Caki2 (cell line): ENCODE measurements at regions not wholly inside any gene's neighbourhood (a gene's known extent, or its start where the extent isn't known, plus 50 kb on each side); places are given as distances from the start of the nearest gene placed in this dataset.

ENCODE experiments used
- DNase-seq: peaks from one replicate; pipeline ENCODE4 v3.0.0-alpha.2; 2015; ENCODE audit warnings: low read depth
- in situ Hi-C: cut with HindIII; loops from 2 replicates; pipeline ENCODE4 v1.10.0; 2016; ENCODE audit warnings: low sequenced_read_pairs, low pct_unique_long_range_greater_than_20kb, mixed read lengths

DNA sequence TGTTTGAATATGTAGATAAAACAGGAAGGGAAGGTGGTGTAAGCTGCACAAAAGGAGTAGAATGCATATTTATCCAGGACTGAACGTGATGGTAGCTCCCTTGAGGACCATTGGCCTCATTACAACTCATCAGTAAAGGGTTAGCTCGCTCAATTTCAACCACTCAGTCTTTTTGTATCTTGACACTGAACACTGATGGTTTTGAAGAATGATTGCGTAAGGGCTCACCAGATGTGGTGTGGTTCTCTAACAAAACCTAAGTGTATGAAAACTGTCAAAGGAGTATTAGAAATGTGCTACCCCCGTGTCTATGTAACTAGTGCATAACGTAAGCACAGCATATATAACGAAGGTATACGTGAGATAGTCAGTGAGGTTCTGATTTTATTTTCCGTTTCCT is 272.4 kb upstream of the THSD7B start:
- in situ Hi-C loops, result no loop called here
- no peak for DNase-seq

DNA sequence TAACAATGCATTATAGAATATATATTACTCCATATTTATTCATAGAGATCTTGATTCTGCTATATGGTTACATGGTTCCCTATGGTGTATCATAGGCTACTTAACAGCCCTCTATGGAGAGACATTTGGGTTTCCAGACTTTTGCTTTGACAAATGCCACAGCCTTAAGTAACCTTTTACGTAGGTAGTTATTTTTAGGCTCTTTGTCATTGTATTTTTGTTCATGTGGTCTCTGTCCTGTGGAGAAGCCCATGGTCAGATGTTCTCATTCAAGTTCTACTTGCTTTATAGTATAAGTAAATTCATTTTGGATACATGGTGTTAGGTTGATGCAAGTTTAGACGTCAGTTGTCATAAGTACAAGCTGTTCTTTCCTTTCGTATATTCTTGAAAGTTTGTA is 275.2 kb upstream of the THSD7B start:
- no peak for DNase-seq
- in situ Hi-C loops, result no loop called here

DNA sequence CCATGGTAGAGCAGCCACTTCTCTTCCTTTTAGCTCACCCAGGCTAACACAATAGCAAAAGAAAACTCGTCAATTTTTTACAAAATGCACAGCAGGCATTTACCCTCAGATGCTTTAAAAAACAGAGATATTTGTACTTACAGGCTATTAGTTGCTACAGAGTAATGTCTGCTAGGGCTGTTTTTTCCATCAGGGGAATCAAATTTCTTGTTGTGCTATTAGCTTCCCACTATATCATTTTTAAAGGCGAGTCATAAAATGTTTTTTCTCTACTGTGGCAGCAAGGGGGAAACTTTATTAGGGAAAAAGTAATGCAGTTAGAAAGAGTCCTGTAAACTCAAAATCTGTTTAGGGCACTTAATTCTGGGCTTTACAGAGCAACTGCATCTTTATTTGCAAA is 277.9 kb upstream of the THSD7B start:
- no peak for DNase-seq
- in situ Hi-C loops, result no loop called here

DNA sequence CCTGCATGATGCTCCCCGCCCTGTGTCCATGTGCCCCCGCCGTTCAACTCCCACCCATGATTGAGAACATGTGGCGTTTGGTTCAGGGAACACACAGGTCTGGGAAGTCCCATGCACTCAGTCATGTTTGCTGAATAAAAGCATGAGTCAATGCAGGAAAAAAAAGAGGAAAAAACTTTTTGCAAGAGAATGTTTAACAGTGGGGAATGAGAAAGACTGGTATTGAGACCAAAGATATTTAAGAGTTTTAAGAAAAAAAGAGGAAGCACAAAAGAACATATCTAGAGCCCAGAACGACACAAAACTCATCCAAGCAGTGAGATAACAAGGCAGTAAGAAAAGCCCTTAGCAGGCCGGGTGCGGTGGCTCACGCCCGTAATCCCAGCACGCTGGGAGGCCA is 279.2 kb upstream of the THSD7B start:
- in situ Hi-C loops, result no loop called here
- no peak for DNase-seq

DNA sequence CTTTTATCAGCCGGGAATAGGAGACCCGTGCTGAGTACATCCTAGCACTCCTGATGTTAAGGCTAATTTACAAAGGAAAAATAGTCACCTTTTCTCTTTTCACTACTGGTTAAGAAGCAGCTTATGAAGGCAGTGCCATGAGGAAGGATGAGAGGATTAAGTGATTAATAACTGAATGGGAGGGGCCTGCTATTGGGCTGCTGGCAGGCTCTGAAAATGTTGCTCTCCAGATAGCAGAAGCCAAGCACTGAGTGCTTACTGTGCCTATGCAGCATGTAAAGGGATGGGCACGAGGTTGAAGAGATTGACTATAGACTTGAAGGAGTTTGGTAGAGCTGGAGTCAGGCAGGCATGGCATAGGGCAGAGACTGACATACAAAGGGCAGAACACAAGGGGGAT is 282.4 kb upstream of the THSD7B start:
- in situ Hi-C loops, result no loop called here
- no peak for DNase-seq

DNA sequence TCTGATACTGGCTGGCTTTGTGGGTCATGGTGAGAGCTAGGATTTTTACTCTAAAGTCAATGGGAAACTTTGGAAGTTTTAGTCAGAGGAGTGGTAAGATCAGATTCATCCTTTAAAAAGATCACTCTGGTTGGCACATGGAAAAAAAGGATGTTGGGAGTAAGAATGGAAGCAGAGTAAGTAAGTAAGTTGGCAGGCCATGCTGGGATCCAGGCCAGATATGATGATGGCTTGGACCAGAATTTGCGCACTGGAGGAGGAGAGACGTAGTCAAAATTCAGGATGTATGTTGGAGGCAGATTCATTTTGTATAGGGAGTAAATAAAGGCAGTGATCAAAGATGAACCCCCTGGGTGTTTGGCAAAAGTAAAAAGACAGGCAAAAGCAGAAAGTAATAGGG is 283.3 kb upstream of the THSD7B start:
- no peak for DNase-seq

DNA sequence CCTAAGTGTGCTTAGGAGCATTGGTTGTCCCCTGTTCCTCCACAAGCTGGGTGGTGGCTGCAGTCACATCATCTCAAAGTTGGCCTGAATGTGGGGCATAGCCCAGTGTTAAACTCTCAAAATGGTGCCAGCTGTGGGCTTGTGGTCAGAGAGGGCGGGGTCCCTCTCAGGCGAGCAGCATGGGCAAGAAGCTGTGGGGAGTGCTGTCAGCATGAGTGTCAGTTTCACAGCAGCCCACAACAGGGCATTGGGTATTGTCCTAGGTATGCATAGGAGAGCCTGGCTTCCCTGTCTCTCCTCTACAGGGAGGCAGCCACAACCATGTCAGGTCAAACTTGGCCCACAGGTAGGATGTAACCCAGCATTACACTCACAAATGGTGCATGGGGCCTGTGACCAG is 285.6 kb upstream of the THSD7B start:
- no peak for DNase-seq
- in situ Hi-C loops, result no loop called here

More for the DNA sequence above, 283.3 kb upstream of the THSD7B start:
- in situ Hi-C loops, result no loop called here

DNA sequence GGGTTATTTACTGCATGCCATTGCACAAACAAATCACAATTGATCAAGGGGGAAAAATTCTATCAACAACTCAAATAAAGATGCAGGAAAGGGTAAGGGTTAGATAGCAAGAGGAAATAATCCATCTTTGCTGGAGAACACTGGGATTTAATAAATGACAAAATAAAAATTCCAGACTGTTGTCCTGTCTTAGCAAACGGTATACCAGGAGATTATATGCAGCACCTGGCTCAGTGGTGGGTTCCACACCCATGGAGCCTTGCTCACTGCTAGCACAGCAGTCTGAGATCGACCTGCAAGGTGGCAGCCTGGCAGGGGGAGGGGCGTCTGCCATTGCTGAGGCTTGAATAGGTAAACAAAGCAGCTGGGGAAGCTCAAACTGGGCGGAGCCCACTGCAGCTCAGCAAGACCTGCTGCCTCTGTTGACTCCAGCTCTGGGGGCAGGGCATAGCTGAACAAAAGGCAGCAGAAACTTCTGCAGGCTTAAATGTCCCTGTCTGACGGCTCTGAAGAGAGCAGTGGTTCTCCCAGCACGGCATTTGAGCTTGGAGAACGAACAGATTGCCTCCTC is 296.5 kb upstream of the THSD7B start:
- DNase-seq, result no peak
- in situ Hi-C loops, result no loop called here

DNA sequence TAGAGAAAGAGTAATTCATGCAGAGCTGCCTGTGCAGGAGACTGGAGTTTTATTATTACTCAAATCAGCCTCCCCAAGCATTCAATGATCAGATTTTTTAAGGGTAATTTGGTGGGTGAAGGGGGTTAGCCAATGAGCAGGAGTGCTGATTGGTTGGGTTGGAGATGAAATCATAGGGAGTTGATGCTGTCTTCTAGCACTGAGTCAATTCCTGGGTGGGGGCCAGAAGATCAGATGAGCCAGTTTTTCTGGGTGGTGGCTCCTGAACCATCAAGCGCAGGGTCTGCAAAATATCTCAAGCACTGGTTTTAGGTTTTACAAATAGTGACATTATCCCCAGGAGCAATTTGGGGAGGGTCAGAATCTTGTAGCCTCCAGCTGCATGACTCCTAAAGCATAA is 312.8 kb upstream of the THSD7B start:
- in situ Hi-C loops, result no loop called here
- DNase-seq, result no peak

DNA sequence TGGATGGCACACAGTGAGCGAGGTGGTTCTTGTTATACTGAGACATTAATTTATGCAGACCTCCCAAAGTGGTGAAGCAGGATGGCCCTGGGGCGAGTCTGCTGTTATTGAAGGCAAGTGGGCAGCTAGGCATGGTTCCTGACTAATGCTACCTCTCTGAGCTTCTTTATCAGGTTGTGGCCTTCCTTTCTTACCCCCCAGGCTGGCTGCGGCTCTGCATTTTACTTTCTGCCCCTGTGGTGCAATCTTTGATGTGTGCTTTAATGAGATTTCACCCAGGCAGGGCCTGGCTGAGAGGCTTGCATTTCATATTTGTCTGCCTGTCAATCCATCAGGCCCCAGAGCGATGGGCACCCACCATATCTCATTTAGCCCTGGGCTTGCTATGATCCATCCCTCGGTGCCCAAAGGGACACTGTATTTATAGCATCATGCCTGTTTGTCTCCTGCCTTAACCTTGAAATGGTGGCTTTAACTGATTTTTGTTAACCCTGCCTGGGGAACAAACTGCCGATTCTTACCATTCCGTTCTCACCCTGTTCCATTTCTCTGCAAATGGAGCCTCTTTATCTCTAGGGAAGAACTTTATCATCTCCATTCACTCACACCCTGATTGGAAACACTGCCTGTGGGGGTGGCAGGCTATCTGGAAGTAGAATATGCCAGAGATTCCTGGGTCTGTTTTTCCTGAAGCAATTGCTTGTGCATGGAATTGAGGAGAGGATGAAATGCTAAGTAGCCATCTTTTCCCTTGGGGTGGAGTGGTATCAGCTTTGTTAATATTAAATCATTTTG is 316.2 kb upstream of the THSD7B start:
- in situ Hi-C loops, result no loop called here
- no peak for DNase-seq

DNA sequence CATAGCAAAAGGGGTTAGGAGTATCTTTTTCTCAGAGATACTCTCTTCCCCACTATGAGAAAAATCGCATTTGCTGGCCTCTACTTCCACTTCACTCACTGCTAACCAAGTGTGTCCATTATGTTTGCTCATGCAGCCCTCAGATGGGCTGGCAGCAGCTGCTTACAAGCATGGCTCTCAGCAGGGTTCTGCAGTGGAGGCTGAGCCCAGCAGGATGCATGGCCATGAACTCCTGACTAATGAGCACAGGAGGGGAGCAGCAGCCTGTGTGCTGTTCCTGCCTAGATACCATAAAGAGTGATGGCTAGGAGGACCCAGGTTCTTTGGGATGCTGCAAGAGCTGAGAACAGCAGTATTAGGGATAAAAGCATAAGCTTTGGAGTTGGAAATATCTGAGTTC is 316.9 kb upstream of the THSD7B start:
- in situ Hi-C loops, result no loop called here
- peak; percentile 21 for DNase-seq

DNA sequence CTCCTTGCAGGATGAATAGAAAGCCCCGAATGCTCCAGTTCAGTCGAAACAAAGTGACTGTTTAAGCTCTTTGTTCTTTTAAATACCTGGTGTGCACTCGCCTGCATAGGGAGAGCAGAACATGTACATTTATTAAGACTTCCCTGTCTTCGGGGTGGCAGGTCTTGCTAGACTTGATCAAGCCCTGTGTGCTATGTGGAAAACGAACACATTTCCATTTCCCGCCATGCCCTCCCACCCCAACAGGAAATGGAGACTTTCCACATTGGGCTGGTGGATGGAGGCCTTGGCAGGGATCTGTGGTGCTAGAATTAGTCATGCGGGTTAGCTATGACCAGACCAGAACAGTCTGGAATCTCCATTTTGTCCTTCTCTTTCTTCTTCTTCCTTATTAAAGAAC is 321.0 kb upstream of the THSD7B start:
- in situ Hi-C loops, result no loop called here
- no peak for DNase-seq

DNA sequence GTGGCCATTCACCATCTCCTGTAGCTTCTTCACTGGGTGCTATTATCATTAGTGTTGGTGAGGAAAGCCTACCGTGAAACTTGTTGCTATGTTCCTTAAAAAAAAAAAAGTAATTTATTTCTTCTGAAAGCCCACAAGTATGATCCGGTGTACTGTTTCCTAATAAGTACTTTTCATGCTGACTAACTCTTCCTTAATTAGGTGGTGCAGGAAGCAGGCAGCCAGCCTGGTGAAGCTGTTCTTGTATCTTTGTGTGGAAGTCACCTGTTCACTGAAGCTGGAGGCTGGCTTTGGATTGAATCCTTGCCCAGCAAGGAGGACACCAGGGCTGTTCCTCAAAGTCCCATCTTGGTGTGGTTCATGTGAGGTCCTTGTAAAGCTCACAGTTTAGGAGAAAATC is 321.7 kb upstream of the THSD7B start:
- in situ Hi-C loops, result no loop called here
- DNase-seq, result no peak

DNA sequence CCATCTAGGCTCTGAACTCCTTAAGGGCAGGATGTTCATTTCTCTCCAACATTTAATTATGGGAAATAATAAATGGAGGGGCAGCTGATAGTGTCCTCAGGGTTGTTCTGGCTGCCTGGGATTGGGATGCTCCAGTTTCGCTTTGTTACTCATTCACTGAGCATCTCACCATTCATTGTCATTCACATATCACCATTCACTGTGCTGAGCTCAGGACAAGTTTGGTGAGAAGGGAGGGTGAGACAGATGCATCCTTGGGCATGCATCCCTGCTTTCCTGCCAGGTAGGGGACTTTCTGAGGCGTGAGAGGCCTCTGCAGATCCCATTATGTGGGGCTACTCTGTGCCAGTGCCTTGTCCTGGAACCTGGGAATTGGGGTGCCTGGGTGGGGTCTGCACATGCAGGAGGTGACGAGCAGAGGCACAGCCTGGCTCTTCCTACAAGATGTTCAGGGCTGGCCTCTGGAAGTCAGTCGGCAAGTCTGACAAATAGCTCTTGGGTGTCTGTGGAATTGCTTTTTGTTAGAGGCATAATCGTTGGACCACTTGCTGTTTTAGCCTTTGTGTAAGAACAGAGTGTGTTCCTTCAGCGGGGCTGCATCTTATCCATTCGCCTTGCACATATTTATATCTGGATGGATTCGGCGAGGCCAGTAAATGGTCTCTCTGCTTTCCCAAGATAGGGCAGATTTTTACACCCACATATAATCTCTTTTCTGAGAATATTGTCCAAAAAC is 323.2 kb upstream of the THSD7B start:
- no peak for DNase-seq
- in situ Hi-C loops, result no loop called here

DNA sequence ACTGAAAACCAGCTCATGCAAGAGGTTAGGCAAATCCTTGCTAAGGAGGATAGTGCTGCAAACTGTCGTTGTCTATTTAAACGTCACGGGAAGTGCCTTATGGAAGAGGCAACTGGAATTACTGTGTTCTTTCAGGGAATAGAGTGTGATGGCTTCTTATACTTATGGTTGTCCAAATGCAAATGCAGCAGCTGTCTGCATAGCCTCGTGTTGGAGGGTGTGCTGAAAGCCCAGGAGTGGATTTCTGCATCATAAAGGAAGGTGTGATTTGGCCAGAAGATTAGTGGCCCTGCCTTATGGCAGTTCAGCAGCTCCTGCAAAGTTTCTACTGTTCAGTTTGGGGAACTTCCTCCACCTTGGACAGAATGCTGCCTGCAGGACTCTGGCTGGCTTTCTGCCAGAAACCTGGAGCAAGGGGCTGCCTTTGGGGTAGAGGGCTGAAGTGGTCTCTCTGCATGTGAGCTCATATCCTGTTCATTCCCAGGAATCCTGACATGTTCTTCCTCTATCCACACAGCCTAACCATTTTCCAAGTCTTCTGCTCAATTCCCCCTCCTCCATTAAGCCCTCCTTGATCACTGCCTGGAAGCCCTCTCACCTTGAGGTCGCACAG is 321.2 kb upstream of the CXCR4 start:
- in situ Hi-C loops, result no loop called here

DNA sequence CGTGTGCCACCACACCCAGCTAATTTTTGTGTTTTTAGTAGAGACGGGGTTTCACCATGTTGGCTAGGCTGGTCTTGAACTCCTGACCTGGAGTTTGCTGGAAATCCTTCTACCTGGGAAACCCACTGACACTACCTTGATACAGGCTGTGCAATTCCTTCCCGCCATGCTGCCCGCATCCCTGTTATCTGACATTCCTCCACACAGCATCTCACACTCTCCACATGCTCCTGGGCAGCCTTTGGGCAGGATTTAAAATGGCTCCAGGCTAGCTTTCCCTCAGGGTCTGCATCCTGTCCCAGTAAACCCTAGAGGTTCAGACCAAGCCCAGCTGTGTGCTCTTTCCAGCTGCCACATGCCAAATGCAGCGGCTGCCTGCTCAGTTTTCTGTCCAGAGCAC is 319.5 kb upstream of the CXCR4 start:
- no peak for DNase-seq
- in situ Hi-C loops, result no loop called here

More for the DNA sequence above, 321.2 kb upstream of the CXCR4 start:
- no peak for DNase-seq

DNA sequence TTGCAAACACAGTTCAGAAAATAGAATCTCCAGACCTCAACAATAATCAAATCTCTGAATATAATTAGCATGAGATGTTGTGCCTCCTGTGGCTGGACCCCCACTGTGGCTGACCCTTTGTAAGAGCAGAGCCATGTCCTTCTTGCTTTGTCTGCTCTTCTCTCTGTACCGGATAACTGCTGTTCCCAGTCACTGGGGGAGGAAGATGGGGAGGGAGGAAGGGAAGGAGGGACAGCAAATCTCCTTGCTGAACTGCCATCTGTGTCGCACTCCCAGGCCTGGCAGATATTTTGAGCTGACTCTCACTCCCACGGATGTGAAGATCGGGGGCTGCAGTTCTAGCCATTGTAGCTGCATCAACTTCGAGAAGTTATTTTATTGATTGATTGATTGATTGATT is 319.0 kb upstream of the CXCR4 start:
- DNase-seq, result no peak
- in situ Hi-C loops, result no loop called here

DNA sequence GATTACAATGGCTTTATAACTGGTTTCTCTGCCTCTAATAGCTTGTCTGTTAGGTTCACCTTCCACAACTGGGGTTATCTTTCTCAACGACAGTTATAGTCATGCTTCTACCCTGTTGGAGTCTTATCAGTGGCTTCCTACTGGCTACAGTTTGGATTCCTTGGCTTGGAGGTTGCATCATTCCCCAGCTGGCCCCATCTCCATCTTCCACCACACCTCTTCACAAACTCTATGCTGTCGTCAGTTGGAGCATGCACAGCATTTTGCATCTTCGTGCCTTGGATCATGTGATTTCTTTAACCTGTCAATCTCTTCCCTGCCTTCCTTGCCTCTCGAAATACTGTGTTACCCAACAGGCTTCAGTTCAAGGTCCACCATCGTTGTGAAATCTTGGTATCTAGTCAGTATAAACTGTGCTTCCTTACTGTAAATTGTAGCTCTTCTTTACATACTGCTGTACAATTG is 316.3 kb upstream of the CXCR4 start:
- in situ Hi-C loops, result no loop called here
- no peak for DNase-seq

DNA sequence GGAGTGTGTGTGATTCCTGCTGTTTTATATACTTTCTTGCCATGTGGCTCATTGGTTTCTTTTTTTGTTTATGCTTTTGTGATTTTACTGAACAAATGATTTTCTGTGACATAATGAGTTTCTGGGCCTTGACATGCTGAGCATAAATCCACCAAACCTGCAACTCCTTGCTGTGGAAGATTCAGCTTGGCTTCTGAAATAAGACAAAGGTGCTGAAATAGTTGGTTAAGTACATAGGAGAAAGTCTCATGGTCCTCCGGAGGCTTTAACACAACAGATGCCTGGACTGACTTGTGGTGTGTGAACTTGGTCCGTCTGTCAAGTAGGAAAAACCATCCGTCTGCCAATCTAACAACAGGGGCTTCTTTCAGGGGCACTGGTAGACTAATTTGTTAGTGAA is 315.3 kb upstream of the CXCR4 start:
- DNase-seq, result no peak
- in situ Hi-C loops, result no loop called here
